Adrenal gland (tissue), 9 donors: ENCODE measurements at regions not wholly inside any gene's neighbourhood (a gene's known extent, or its start where the extent isn't known, plus 50 kb on each side); places are given as distances from the start of the nearest gene placed in this dataset.

Experiments
- DNase-seq, 7 donors: peaks; one replicate each; pipeline ENCODE4 v3.0.0-alpha.2; 2019 to 2020
- H3K27ac ChIP-seq, 5 donors: fragments of 200-600 bp; sonication (generic) in 4 of 5; 1 replicate in 3 of 5; 2 replicates in 2 of 5; pipeline versions ENCODE4 v1.5.1 to v1.8.0; 2016 to 2020; ENCODE audit warnings: mild to moderate bottlenecking in 1 of 5
- H3K27me3 ChIP-seq: fragments of 200-600 bp; 2 replicates; pipeline ENCODE4 v1.8.0; 2021
- H3K36me3 ChIP-seq, 2 donors: fragments of 200-600 bp; replicated peaks in 1 of 2; 1 replicate in 1 of 2; 2 replicates in 1 of 2; pipeline versions ENCODE4 v1.5.1 to v1.8.0; 2018 to 2022
- H3K4me1 ChIP-seq, 2 donors: fragments of 200-600 bp; replicated peaks in 1 of 2; 1 replicate in 1 of 2; 2 replicates in 1 of 2; pipeline versions ENCODE4 v1.5.1 to v1.8.0; 2018 to 2021
- H3K4me3 ChIP-seq, 4 donors: fragments of 200-600 bp; sonication (generic) in 3 of 4; one replicate each; pipeline ENCODE4 v1.5.1; 2016 to 2018
- H3K9me3 ChIP-seq, 3 donors: fragments of 200-600 bp; sonication (generic) in 1 of 3; replicated peaks in 1 of 3; 1 replicate in 2 of 3; 2 replicates in 1 of 3; pipeline versions ENCODE4 v1.5.1 to v1.8.0; 2016 to 2021
- CTCF ChIP-seq, 6 experiments: fragments of 450-650 bp in 4 of 6; fragments of 200-600 bp in 2 of 6; sonication (generic) in 1 of 6; IDR thresholded peaks; 1 replicate in 5 of 6; 2 replicates in 1 of 6; pipeline versions ENCODE4 v1.5.1 to v1.8.0; 2016 to 2021; ENCODE audit warnings: antibody characterized with exemption in 6 of 6, mild to moderate bottlenecking in 2 of 6, moderate library complexity in 1 of 6
- POLR2A ChIP-seq, 2 donors: fragments of 450-650 bp; IDR thresholded peaks; one replicate each; pipeline ENCODE4 v1.6.1; 2017; ENCODE audit warnings: antibody characterized with exemption in 2 of 2, mild to moderate bottlenecking in 2 of 2, moderate library complexity in 1 of 2
- WGBS, 4 donors: extraction: QIAGEN DNeasy Blood & Tissue Kit in 2 of 4; methylation state at CpG; one replicate each; pipeline versions ENCODE4 v1.1.5 to v1.1.7; 2013 to 2017; 5-methylcytosine and 5-hydroxymethylcytosine counted together
- intact Hi-C, 2 donors: fragments of 100-400 bp; cut with DNase I; formaldehyde crosslinking; loops; one replicate each; pipeline versions ENCODE4 v1.14.1 to v1.15.0; 2022 to 2023
- donor health status: healthy with polysubstance abuse.
- donor health status: Bipolar disorder and iron deficiency.
- donor health status: DM: yes; HTN: yes; CAD: no.
- donor health status: DM: no; HTN: no; CAD: no.
- donor health status: DM: no; HTN: no; CAD: no.

GRCh38 chr12:90124914-90125313, 416.3 kb upstream of the ATP2B1 start:
- intact Hi-C loops = no loop called here
- WGBS, 4 donors = 70 to 82% (median 78%) methylated on average over 7 of the region's 7 CpGs
- Histone ChIP-seq H3K27me3 (no peaks in the 10 kb centered on the region), H3K27ac (no peak overlapping the region), H3K36me3 (no peaks in the 10 kb centered on the region), H3K9me3 (no peaks in the 10 kb centered on the region), H3K4me1 (no peaks in the 10 kb centered on the region), H3K4me3 (no peak overlapping the region)
- no peak for DNase-seq
- TF ChIP-seq CTCF (IDR thresholded peaks at IDR 0.05) (no peak), POLR2A (IDR thresholded peaks at IDR 0.05) (no peak)

- Histone ChIP-seq H3K4me1 (no peaks in the 10 kb centered on the region), H3K36me3 (no peaks in the 10 kb centered on the region), H3K27ac (no peak overlapping the region), H3K27me3 (no peaks in the 10 kb centered on the region), H3K4me3 (no peak overlapping the region), H3K9me3 (no peaks in the 10 kb centered on the region)
- no peak for DNase-seq
- intact Hi-C loops = no loop called here
- WGBS, 4 donors = 28 to 51% (median 37%) methylated on average over 2 of the region's 2 CpGs
- TF ChIP-seq POLR2A (IDR thresholded peaks at IDR 0.05) (no peak), CTCF (IDR thresholded peaks at IDR 0.05) (no peak)
These were observed 415.7 kb upstream of the ATP2B1 start for GRCh38 chr12:90124289-90124688.

GRCh38 chr12:90122681-90123080, 414.0 kb upstream of the ATP2B1 start:
- no peak for DNase-seq
- WGBS, 4 donors = 39 to 56% (median 51%) methylated on average over 2 to 3 of the region's 3 CpGs
- no peaks in the 10 kb centered on the region for H3K27me3 ChIP-seq
- H3K4me3 ChIP-seq = no peak overlapping the region
- no peaks in the 10 kb centered on the region for H3K36me3 ChIP-seq
- no peaks in the 10 kb centered on the region for H3K4me1 ChIP-seq
- H3K27ac ChIP-seq = no peak overlapping the region
- TF ChIP-seq POLR2A (IDR thresholded peaks at IDR 0.05) (no peak), CTCF (IDR thresholded peaks at IDR 0.05) (no peak)
- no peaks in the 10 kb centered on the region for H3K9me3 ChIP-seq
- intact Hi-C loops = no loop called here

GRCh38 chr12:90120627-90121026, 412.0 kb upstream of the ATP2B1 start:
- Histone ChIP-seq H3K36me3 (no peaks in the 10 kb centered on the region), H3K4me3 (no peak overlapping the region), H3K27ac (no peak overlapping the region), H3K9me3 (no peaks in the 10 kb centered on the region), H3K27me3 (no peaks in the 10 kb centered on the region), H3K4me1 (no peaks in the 10 kb centered on the region)
- intact Hi-C loops = no loop called here
- no peak for DNase-seq
- TF ChIP-seq POLR2A (IDR thresholded peaks at IDR 0.05) (no peak), CTCF (IDR thresholded peaks at IDR 0.05) (no peak)
